ENCODE measurements at regions not wholly inside any gene's neighbourhood (a gene's known extent, or its start where the extent isn't known, plus 50 kb on each side); places are given as distances from the start of the nearest gene placed in this dataset.

DNA sequence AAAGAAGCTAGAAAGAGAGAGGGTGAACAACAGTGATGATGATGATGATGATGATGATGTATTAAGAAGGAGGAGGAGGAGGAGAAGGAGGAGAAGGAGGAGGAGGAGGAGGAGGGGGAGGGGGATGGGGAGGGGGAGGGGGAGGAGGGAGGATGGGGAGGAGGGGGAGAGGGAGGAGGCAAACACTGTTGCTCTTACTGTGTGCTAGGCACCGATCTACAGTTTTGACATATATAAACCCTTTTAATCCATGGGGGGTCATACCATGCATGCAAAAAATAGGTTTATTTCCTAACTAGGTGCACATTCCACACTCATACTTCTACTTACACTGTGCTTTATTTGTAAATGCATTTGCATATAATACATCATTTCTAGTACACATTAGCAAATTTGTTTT lies 482.8 kb upstream of the FAM241A start:
- TF ChIP-seq, protein P1, sequence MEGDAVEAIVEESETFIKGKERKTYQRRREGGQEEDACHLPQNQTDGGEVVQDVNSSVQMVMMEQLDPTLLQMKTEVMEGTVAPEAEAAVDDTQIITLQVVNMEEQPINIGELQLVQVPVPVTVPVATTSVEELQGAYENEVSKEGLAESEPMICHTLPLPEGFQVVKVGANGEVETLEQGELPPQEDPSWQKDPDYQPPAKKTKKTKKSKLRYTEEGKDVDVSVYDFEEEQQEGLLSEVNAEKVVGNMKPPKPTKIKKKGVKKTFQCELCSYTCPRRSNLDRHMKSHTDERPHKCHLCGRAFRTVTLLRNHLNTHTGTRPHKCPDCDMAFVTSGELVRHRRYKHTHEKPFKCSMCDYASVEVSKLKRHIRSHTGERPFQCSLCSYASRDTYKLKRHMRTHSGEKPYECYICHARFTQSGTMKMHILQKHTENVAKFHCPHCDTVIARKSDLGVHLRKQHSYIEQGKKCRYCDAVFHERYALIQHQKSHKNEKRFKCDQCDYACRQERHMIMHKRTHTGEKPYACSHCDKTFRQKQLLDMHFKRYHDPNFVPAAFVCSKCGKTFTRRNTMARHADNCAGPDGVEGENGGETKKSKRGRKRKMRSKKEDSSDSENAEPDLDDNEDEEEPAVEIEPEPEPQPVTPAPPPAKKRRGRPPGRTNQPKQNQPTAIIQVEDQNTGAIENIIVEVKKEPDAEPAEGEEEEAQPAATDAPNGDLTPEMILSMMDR (IDR thresholded peaks at IDR 0.05), result no peak
- TF ChIP-seq POLR2A (IDR thresholded peaks at IDR 0.05) (no peak), EP300 (IDR thresholded peaks at IDR 0.05) (no peak)
